ENCODE measurements at regions not wholly inside any gene's neighbourhood (a gene's known extent, or its start where the extent isn't known, plus 50 kb on each side); places are given as distances from the start of the nearest gene placed in this dataset.
"Not testable (repeated sequence)": the region's sequence is repeated elsewhere in the genome, so short reads cannot be mapped to it uniquely, and the experiment has no call there.

DNA sequence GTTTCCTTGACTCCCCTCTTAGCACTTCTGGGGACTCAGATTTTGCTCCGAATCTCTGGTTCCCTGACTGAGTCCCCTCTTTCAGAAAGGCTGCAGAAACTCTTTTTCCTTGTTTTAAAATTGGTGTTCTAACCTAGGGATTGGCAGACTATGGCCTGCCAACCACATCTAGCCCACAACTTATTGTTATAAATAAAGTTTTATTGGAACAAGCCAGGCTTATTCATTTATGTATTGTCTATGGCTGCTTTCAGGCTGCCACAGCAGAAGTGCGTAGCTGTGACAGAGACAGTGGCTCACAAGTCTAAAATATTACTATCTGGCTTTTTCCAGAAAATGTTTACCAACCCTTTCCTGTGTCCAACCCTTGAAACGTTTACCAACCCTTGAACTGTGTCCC lies 81.7 kb downstream of the IER5 start:
- no peak for DNase-seq (ENCODE audit: low read depth)

DNA sequence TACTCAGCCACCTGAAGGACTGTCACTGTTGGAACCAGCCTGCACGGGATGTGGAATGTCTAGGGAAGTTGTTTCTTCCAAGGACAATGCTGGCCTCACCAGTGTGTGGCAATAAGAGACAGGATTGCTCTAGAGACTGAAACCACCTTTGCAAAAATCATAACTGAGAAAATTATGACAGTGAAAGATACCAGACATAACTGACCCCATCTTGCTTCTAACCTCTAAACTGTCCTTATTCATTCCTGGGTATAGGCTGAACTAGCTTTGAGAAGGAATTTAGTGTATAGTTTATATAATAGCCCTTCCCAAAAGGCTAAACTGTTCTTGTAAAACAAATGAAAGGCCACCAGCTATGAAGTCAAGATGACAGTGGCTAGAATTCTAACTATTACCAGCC lies 83.6 kb downstream of the IER5 start:
- no peak for DNase-seq (ENCODE audit: low read depth)

DNA sequence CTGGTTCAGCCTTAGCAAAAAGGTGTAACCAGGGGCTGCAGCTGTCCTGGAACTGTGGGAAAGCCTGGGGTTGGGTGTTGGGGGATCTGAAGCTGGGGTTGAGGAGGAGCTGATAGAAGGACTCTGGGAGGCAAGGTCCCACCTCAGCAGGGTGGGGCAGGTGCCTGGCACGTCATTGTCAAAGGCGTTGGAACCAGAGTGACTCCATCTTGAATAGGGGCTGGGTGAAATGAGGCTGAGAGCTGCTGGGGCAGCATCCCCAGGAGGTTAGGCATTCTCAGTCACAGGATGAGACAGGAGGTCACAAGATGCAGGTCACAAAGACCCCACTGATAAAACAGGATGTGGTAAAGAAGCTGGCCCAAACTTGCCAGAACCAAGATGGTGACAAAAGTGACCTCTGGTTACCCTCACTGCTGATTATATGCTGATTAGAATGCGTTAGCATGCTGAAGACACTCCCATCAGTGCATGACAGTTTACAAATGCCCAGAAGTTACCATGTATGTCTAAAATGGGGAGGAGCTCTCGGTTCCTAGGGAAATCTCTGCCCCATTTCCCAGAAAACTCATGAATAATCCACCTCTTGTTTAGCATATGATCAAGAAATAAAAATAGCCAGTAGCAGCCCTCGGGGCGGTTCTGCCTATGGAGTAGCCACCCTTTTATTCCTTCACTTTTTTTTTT lies 85.4 kb downstream of the IER5 start:
- peak; percentile 44 for DNase-seq (ENCODE audit: low read depth)

DNA sequence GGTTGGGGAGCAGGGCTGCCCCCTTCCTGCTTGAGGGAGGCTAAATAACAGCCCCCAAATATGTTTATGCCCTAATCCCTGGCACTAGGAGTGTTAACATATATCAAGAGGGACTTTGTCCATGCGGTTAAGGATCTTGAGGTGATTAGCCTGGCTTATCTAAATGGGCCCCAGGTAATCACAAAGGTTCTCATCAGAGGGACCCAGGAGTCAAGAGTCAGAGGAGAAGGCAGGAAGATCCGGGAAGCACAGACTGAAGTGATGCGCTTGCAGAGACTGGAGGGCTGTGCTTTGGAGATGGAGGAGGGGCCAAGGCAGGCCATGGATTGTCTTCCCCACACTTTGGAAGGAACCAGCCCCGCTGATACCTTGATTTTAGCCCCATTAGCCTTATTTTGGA lies 86.4 kb downstream of the IER5 start:
- DNase-seq (ENCODE audit: low read depth) = no peak

DNA sequence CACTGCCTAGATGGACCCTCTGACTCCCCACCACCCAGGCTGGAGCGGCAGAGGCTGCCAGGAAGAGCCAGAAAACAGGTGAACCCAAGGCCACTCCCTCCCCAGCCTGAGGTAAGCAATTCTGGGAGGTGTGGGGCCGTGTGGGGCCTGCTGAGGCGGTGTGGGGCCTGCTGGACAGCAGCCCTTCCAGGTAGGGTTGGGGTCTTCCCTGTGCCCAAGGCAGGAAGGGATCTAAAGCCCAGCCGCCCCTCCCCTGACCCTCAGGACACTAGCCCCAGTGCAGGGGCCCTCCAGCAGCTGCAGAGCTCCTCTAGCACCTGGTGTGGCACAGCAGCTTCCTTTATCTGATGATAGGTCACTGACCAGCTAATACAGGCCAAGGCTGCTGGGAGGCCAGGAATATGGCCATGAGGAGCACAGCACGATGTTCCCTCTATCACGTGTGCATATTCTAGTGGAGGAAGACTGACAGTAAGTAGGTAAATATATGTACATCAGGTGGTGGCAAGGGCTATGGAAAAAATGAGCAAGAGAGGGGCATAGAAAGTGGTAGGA lies 86.9 kb downstream of the IER5 start:
- no peak for DNase-seq (ENCODE audit: low read depth)

DNA sequence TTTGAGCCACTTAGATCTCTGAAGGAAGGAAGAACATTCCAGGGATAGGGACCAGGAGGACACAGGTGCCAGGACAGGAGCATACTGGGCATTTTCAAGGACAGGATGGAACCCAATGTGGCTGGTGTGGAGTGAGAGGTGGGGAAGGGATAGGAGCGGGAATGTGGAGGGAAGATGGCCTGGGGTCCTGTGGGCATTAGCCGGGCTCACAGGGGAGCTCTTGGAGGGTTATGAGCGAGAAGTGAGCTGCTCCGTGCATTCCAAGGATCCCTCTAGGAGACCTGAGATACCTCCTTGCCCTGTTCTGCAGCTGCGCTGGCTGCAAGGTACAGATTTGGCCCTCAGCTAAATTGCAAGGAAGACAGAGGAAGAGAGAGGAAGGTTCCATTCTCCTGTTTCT lies 87.5 kb downstream of the IER5 start:
- no peak for DNase-seq (ENCODE audit: low read depth)

DNA sequence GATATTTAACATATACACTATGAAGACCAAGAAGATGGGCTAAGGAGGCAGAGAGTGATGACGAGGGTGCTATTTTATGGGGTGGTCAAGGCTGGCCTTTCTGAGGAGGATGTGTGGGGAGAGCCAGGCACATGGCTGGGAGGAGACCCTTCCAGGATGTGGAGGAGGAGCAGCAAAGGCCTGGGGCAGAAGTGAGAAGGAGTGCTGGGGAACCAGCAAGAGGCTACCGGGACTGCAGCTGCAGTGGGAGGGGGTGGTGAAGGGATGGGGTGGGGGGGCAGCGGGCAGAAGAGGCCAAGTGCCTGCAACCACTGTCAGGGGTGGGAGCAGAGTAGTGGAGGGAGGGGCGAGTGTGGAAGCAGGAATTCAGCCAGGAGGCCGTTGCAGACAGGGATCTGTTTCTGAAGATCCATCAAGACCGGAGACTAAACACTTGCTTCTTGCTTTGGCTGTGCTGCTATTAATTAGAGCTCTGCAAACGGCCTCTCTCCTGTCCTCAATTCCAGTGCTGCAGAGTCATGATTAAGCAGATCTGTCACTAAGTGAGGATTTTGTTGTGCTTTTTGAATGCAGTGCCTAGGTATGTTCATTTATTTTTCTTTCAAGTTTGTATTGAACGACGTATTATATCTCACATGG lies 89.9 kb downstream of the IER5 start:
- no peak for DNase-seq (ENCODE audit: low read depth)

DNA sequence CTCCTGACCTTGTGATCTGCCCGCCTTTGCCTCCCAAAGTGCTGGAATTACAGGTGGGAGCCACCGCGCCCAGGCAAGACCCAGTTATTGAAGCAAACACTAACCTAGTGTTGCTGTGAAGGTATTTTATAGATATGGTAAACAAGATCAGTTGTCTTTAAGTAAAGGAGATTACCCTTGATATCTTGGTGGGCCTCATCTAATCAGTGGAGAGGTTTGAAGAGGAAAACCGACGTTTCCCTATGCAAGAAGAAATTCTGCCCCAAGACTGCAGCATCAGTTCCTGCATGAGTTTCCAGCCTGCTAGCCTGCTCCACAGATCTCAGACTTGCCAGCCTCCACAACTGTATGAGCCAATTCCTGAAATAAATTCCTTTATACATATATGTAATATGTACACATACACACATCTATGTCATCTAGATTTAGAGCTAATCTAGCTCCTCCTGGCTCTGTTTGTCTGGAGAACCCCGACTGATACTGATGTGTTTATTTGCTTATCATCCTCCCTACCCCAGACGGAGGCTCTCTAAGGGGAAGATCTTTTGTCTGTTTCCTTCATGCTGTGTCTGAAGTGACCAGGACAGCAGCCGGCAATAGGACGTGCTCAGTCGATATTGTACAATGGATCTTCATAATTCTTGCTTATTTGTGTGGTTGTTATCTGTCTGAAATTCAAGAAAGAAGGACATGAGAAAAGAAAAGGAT lies 90.9 kb downstream of the IER5 start:
- DNase-seq (ENCODE audit: low read depth) = no peak

DNA sequence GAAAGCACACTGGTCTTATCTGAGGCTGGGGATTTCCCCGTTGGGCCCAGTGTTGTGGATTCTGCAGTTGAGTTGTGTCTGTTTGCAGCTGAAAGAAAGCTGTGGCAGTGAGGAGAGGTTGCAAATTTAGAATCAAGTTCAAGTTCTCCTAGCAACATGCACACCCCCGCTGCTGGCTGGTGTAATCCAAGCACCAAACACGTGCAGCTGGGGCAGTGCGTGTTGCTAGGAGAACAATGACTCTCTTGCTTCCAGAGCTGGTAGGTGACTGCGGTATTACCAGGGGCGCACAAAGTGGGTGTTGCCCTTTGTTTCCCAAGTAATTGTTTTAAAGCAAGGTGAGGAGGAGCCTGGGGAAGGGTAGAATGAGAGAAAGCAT lies 91.5 kb downstream of the IER5 start:
- peak; percentile 67 for DNase-seq (ENCODE audit: low read depth)

DNA sequence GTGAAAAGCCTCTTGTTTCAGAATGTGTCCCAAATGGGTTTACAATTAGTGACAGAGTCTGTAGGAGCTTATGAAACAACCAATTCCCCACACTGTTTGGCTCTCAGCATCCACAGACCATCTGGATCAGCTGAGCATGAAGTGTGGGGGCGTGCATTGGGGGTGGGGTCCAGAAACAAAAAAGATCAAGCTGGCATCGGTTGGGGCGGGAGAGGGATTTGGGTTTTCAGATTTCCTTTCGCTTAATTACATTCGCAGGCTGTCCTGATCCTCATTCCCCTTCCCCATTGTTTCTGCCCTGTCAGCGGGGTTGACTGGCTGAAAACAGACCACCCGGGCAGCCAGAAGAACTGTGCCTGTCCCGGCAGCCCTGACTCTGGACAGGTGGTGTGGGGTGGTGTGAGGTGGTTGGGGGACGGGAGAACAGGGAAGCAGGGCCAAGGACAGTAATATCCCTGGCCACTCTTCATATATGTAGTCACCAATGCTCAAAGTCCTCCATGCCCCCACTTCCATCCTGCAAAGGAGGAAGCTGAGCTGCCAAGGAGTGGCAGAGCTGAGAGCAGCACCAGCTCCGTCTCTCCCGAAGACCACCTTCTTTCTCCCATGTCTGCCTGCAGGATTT lies 92.0 kb downstream of the IER5 start:
- DNase-seq (ENCODE audit: low read depth) = no peak

DNA sequence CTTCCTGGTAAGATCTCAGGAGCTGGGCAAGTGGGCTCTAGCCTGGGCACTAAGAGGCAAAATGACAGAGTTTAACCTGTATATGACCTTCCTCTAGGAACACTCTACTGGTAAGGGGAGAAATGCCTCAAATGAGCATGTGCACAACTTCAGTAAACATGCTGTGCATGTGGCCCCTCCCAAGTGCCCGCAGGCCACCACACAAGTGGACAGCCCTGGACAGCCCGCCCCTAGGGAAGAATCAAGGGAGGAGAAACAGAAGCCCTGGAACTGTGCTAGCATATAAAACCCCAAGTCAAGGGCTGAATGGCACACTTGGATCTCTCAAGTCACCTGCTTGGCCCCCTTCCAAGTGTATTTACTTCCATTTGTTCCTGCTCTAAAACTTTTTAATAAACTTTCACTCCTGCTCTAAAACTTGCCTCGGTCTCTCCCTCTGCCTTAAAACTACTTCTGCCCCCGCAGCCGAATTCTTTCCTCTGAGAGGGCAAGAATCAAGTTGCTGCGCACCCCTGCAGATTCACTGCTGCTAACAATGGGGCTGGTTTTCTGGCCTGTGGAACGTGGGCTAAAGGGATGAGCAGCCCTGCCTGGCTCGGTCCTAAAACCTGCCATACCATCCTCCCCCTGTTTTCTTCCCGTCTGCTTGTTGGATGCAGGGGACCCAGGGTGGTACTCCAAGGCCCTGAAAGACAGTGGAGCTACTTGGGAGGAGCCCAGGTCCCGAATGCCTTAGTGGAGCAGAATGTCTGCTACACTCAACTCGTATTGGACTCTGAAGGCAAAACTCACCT lies 93.5 kb downstream of the IER5 start:
- DNase-seq (ENCODE audit: low read depth) = no peak

DNA sequence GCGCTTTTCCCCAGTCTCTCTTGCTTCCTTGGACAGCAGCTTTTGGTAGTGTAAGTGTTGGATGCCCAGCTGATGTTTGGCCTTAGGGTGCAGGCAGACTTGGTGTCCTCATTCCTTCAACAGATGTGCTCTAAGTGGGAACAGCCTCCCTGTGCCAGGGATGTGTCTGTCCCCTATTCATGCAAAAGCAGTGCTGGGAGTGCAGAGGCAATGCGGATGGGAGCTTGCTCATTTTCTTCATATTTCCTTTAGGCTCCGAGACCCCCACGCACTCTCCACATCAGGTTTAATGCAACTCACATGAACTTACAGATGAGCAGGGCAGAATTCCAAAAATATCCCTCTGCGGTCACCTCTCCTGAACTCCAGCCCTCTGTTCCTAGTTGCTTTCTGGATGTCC lies 96.1 kb downstream of the IER5 start:
- DNase-seq (ENCODE audit: low read depth) = no peak

DNA sequence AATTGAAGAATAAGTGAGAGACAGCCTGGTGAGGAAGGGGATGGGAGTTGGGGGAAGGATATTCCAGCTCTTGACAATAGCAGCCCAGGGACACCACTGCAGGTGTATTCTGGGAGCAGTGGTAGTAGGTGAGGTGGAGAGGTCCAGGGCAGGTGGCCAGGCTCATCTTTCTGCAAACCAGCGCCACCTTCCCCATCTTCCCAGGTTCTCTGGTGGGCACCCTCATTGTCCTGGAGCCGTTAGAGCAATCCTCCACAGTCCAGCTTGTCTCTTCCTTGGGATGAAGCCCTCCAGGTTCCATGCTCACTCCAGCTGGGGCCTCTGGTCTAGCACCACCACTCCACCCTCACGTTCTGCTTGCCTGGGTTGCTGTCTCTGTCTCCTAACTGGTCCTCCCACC lies 97.0 kb downstream of the IER5 start:
- no peak for DNase-seq (ENCODE audit: low read depth)

DNA sequence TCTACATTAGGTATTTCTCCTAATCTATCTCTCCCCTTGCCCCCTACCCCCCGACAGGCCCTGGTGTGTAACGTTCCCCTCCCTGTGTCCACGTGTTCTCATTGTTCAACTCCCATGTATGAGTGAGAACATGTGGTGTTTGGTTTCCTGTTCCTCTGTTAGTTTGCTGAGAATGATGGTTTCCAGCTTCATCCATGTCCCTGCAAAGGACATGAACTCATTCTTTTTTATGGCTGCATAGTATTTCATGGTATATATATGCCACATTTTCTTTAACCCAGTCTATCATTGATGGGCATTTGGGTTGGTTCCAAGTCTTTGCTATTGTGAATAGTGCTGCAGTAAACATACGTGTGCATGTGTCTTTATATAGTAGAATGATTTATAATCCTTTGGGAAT lies 97.6 kb downstream of the IER5 start:
- not testable (repeated sequence) for DNase-seq (ENCODE audit: low read depth)

DNA sequence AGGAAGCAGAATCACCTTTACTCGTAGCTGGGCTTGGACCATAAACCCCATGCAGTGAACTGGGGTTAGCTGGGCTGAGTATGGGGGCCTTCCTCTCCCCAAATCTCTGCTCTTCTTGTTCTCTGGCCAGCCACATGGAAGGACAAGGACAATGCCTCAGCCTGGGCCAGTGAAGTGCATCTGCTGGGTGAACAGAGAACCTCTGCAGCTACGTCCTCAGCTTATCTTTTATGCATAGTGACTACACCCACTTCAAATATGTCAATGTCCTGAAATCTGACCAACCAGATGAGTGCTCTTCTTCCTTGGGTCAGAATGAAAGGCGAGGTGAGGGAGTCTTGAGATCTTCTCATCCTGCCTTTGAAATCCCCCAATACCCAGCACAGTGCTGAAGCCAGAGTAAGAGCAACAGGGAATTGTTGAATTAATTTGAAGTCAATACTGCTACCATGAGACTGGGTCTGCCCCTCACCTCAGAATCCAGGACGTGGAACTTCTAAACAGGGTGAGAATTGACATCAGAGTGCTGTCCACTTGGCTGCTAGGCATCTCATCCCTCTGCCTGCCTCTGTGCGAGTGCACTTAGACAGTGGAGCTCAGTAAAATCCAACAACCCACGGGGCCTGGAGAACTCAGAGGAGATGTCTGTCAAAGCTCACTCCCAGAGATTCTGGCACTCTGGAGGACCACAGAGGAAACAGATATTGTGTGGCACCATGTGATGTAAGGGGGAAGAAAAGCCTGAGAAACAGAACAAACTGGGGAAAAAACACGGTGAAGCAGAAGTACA lies 99.0 kb downstream of the IER5 start:
- DNase-seq (ENCODE audit: low read depth) = no peak

DNA sequence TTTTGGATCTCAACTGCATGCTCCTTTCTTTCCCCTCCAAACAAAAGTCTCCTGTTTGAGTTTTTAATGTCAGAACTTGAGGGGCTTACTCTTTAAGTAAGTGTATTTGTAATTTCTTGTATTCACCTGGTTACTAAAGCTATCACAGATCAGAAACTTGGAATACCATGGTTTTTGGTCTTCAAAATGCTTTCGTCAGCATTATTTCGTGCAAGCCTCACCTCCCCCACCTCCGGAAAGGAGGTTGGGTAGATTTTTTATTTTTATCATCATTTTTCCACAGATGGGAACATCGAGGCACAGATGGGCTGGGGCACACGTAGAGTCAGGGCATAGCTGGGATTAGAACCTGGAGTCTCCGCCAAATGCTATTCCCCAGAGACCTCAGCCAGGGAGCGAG lies 100.7 kb downstream of the IER5 start:
- DNase-seq (ENCODE audit: low read depth) = no peak

DNA sequence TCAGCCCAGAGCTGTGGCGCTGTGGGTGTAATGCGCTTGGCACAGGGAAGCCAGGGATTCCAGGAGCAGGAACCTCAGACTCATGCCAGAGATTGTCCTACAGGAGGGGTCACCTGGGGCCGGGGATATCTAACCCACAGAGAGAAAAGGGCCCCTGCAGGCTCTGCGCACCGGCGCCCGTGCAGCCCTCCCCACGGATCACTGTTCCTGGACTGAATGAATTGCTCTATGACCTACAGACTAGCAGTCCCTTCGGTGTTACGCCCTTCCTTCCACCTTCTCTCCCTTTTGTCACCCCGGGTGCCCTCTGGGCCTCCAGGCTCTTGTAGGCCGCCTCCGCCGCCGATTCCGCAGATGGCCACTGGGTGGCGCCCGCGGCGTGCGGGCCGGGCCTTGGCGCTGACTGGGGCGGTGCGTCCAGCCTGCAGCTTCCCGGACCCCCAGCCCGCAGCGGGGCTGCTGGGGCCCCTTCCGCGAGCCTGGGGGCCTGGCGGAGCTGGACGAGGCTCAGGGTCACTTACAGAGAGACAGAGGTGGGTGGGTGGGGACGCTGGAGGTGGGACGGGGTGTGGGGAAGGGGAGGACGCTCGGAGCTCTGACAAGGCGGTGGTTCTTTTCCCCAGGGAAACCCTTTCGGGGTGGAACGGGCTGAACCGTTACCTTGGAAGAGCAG lies 101.3 kb downstream of the IER5 start:
- DNase-seq (ENCODE audit: low read depth) = peak; percentile 34

DNA sequence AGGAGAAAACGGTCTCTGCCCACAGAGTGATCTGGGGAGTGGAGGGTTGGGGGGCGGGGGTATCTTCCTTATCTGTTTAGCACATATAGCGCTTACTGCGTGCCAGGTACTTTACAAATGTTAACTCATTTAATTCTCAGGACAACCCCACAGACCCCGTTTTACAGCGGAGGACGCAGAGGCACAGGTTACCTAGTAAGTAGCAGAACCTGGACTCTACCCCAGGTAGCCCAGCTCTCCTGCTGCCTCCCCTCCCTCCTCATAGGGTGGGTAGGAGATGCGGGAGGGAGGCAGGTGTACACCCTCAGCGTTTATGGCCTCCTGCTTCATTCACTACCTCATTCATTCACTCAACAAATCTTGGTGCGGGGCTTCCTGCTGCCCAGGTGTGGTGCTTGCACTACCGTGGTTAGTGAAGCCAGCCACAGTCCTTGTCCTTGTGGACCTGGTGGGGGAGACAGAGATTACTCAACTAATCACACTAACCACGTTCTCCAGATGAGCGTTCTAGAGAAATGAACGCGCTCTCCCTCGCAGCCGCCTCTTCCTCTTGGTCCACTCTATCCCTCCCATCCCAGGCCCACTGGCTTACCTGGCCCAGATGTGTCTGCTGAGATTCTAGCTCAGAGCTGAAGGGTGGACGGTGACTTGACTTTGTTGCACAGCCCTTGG lies 102.0 kb downstream of the IER5 start:
- DNase-seq (ENCODE audit: low read depth) = no peak

DNA sequence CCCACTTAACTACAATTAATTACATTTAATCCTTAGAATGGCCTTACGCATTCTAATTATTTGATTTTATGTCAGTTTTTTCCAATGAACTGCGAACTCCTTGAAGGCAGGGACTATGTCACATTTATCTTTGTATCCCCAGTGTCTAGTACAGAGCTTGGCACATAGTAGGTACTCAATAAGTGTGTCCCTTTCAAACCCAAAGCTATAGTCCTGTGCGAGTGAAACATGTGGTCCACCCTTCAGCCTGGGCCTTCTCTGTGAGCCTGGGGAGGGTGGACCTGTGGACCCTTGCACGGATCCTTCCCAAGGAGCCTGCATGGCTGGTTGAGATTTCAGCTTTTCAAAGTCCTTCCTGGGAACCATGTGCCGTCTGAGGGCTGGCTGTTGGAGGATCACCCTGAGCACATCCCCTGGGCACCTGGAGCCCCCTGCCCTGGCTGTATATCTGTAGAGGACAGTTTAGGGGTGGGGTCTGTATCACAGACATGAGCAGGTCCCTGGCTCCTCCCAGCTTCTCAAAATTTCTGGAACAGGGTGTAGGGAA lies 103.1 kb downstream of the IER5 start:
- no peak for DNase-seq (ENCODE audit: low read depth)

Measured in LHCN-M2 (cell line).